ENCODE measurements at regions not wholly inside any gene's neighbourhood (a gene's known extent, or its start where the extent isn't known, plus 50 kb on each side); places are given as distances from the start of the nearest gene placed in this dataset.

DNA sequence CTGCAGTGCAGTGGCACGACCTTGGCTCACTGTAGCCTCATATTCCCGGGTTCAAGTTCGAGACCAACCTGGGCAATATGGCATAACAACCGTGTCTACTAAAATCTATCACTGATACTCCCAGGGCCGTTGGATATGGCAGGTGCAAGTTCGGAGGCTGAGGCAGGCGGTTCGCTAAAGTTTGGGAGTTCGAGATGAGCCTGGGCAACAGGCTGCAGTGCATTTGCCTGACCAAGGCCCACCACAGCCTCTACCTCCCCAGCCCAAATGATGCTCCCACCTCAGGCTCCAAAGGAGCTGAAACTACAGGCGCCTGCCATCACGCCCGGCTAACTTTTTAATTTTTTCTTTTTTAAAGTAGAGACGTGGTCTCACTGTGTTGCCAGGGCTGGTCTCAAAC is 177.1 kb upstream of the ALG10B start:
- no peak for DNase-seq (ENCODE audit: low read depth)

DNA sequence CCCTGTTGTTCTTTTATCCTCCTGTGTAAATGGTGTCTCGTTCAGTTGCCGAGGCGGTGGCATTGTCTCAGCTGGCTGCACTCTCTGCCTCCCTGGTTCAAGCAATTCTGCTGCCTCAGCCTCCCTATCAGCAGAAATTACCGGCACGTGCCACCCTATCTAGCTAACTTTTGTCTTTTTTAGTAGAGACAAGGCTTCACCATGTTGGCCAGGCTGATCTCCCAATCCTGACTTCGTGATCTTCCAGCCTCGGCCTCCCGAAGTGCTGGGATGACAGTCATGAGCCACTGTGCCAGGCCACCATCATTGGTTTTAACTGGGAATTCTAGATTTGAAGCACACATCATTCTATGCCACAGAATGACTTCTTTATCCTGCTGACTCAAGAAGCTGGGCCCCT is 175.3 kb upstream of the ALG10B start:
- no peak for DNase-seq (ENCODE audit: low read depth)

DNA sequence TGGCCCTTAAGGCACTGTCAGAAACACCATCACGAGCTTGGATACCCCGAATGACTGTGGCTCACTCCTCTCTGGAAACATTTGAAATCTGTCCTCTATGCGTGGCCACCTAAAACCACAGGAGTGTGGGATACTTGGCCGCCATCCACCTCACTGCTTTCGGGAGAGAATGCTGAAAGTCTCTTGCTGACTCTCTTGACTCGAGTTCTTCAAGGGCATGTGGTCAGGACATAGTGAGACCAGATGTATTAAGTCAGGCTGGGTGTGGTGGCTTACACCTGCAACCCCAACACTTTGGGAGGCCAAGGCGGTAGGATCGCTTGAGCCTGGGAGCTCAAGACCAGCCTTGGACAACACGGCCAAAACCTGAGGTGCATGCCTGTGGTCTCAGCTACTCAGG is 174.7 kb upstream of the ALG10B start:
- DNase-seq (ENCODE audit: low read depth) = no peak

DNA sequence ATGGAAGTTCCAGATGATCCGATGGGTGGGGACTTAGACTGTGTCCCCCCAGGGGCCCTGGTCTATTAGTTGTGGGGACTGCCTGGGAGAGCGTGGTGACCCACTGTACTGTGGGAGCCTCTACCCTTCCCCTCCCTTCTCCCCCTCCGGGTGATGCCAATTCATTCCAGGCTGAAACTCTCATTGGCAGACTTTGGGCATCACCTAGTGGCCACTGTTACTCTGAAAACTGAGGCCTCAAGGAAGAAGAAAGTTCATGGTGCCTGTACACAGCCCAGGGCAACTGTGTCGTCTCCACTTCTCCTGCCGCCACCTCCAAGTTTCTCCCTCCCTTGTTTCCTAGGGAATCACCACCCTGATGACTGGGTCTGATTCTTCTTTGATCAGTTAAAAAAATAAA is 173.6 kb upstream of the ALG10B start:
- no peak for DNase-seq (ENCODE audit: low read depth)

DNA sequence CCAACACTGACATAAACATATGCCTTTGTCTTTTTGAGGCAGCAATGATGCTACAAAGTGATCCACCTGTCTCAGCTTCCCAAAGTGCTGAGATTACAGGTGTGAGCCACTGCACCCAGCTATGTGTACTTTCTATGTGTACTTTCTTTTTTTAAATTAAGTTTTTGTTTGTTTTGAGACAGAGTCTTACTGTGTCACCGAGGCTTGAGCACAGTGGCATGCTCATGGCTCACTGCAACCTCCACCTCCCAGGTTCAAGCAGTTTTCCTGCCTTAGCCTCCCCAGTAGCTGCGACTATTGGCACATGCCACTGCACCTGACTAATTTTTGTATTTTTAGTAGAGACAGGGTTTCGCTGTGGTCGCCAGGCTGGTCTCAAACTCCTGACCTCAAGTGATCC is 172.5 kb upstream of the ALG10B start:
- no peak for DNase-seq (ENCODE audit: low read depth)

DNA sequence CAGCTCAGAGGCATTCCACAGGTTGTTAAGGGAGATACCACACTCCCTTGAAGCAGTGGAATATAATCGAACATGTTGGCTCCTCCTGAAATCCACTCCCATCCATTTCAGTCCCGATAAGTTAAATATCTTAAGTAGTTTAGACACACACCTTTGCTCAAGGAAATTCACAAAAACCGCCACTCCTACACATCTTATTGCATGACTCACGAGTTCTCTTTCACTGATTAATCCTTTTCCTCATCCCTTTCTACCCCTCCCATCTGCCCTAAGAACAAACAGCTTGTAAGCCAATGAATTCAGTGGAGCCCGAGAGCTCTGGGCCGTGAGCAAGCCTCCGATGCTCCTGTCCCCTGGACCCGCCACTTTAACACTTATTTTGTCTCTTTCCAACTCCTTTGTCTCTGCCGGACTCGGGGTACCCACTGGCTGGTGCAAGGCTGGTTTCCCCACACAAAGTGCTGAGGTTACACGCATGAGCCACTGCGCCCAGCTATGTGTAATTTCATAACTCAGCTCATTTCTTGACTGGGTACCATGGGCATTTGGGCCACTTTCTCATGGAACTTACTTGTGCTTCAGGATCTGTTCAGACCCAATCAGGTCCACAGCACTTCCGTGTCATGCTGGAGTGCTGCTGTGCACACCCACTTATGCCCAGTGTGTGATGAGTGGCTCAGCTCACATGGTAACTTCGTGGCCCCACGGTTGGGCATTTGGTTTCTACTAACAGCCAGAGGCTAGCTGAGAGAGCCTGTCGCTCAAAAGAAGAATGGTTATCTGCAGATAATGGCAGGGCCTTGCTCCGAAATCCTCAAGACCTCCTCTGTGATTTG is 171.8 kb upstream of the ALG10B start:
- no peak for DNase-seq (ENCODE audit: low read depth)

DNA sequence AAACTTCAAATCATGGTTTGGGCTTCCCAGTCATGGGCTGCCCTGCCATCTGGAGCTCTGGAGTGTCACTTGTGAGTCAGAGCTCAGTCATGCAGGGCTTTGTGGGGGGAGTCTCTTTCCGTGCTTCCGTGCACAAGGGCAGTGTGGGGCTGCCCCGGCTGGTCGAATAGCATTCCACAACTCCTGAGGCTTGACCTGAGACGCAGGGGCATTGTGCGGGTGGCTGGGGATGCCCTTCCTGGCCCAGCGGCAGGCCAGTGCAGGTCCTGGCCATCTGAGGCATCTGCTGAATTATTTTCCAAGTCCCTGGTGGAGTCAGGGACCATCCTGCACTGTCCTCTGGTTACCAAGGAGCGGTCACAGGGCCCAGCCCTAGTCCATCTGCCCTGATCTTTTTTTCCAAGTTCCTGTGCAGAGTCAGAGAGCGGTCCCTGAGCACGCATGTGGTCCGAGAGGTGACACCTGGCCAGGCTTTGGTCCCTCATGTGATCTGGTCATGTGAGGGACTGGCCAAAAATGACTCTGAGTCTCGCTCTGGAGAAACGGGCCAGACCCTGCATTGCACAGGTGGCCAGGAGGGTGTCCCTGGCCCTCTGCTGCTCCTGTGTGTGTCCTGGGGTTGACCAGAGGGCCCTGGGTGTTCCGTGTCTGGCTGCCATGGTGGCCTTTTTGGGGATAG is 167.0 kb upstream of the ALG10B start:
- DNase-seq (ENCODE audit: low read depth) = no peak

DNA sequence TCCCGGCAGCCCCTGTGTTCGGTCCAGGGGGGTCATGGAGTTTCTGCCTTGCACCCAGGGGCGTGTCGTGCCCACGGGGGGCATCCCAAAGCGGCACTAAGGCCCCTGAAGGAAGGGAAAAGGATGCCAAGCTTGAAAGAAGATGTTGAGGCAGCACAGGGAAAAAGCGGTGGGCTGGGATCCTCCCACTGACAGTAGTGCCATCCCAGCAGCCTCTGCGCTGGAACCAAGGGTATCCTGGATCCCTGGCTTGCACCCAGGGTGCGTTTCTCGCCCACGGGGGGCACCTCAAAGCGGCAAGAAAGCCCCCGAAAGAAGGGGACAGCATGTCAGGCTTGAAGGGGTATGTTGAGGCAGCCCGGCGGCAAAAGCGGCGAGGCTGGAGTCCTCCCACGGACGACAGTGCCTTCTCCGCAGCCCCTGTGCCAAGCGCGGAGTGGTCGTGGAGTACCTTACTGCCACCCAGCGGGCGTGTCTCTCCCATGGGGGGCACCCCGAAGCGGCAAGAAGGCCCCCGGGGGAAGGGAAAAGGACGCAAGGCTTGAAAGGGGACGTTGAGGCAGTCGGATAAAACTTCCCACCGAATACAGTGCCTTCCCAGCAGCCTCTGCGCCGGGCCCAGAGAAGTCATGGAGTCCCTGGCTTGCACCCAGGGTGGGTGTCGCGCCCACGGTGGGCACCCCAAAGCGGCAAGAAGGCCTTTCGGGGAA is 164.4 kb upstream of the ALG10B start:
- DNase-seq (ENCODE audit: low read depth) = no peak

DNA sequence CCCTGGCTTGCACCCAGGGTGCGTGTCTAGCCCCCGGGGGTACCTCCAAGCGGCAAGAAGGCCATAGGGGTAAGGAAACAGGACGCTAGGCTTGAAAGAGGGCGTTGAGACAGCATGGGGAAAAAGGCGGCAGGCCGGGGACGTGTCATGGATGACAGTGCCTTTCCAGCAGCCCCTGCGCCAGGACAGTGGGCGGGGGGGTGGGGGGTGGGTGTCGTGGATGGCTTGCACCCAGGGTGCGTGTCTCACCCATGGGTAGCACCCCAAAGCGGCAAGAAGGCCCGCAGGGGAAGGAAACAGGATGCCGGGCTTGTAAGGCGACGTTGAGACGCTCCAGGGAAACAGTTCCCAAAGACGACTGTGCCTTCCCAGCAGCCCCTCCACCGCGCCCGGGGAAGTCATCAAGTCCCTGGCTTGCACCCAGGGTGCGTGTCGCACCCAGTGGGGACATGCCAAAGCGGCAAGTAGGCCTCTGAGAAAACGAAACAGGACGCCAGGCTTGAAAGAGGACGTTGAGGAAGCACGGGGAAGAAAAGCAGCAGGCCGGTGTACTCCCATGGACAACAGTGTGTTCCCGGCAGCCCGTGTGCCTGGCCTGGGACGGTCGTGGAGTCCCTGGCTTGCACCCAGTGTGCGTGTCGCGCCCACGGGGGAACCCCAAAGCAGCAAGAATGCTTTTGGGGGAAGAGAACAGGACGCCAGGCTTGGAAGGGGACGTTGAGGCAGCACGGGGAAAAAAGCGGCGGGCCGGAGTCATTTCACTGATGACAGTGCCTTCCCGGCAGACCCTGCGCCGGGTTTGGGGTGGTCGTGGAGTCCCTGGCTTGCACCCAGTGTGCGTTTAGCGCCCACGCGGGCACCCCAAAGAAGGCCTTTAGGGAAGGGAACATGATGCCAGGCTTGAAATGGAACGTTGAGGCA is 163.5 kb upstream of the ALG10B start:
- DNase-seq (ENCODE audit: low read depth) = no peak

DNA sequence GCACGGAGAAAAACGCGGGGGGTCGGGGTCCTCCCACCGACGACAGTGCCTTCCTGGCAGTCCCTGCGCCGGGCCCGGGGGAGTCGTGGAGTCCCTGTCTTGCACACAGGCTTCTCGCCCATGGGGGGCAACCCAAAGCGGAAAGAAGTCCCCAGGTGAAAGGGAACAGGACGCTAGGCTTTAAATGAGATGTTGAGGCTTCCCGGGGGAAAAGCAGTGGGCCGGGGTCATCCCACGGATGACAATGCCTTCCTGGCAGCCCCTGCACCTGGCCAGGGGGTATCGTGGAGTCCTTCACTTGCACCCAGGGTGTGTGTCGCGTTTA is 162.9 kb upstream of the ALG10B start:
- no peak for DNase-seq (ENCODE audit: low read depth)

DNA sequence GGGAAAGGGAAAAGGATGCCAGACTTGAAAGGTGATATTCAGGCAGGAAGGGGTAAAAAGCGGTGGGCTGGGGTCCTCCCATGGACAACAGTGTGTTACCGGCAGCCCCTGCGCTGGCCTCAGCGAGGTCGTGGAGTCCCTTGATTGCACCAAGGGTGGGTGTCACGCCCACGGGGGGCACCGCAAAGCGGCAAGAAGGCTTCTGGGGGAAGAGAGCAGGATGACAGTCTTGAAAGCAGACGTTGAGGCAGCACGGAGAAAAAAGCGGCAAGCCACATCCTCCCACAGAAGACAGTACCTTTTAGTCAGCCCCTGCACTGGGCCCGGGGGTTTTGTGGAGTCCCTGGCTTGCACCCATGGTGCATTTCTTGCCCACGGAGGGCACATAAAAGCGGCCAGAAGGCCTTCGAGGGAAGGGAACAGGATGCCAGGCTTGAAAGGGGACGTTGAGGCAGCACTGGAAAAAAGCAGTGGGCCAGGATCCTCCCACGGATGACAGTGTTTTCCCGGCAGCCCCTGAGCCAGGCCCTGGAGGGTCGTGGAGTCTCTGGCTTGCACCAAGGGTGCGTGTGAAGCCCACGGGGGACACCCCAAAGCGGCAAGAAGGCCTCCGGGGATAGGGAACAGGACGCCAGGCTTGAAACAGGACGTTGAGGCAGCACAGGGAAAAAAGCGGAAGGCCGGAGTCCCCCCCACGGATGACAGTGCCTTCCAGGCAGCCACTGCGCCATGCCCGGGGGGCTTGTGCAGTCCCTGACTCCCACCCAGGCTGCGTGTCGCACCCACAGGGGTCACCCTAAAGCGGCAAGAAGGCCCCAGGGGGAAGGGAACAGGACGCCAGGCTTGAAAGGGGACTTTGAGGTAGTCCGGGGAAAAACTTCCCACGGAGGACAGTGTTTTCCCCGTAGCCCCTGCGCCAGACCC is 162.2 kb upstream of the ALG10B start:
- no peak for DNase-seq (ENCODE audit: low read depth)

DNA sequence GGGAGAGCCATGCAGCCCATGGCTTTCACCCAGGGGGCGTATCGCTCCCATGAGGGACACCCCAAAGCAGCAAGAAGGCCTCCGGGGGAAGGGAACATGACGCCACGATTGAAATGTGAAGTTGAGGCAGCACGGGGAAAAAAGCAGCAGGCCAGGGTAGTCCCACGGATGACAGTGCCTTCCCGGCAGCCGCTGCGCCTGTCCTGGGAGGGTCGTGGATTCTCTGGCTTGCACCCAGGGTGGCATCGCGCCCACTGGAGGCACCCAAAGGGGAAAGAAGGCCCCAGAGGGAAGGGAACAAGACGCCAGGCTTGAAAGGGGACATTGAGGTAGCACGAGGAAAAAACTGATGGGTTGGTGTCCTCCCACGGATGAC is 161.6 kb upstream of the ALG10B start:
- DNase-seq (ENCODE audit: low read depth) = no peak

DNA sequence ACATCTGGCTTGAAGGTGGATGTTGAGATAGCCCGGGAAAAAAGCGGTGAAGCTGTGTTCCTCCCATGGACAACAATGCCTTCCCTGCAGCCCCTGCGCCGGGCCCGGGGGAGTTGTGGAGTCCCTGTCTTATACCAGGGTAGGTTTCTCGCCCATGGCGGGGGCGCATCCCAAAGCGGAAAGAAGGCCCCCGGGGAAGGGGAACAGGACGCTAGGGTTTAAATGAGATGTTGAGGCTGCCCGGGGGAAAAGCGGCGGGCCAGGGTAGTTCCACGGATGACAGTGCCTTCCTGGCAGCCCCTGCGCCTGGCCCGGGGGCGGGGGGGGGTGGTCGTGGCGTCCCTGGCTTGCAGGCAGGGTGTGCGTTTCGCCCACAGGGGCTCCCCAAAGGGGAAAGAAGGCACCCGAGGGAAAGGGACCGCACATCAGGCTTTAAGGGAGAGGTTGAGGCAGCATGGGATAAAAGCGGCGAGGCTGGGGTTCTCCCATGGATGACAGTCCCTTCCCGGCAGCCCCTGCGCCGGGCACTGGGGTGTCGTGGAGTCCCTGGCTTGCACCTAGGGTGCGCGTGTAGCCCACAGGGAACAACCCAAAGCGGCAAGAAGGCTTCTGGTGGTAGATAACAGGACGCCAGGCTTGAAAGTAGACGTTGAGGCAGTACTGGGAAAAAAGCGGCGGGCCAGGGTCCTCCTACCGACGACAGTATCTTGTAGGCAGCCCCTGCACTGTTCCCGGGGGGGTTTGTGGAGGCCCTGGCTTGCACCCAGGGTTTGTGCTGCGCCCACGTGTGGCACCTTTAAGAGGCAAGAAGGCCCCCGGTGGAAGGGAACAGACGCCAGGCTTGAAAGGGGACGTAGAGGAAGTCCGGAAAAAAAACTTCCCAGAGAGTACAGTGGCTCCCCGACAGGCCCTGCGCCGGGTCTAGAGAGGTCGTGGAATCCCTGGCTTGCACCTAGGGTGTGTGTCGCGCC is 160.8 kb upstream of the ALG10B start:
- DNase-seq (ENCODE audit: low read depth) = no peak

DNA sequence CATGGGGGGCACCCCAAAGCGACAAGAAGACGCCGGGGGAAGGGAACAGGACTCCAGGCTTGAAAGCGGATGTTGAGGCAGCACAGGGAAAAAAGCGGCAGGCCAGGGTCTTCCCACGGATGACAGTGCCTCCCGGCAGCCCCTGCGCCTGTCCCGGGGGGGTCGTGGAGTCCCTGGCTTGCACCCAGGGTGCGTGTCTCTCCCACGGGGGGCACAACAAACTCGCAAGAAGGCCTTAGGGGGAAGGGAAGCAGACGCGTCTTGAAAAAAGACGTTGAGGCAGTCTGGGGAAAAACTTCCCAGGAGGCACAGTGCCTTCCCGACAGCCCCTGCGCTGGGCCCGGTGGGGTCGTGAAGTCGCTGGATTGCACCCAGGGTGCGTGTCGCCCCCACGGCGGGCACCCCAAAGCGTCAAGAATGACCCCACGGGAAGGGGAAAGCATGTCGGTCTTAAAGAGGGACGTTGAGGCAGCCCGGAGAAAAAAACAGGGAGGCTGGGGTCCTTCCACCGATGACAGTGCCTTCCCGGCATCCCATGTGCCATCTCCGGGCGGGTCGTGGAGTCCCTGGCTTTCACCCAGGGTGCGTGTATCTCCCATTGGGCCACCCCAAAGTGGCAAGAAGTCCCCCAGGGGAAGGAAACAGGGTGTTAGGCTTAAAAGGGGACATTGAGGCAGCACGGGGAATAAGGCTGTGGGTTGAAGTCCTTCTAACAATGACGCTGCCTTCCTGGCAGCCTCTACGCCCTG is 159.9 kb upstream of the ALG10B start:
- DNase-seq (ENCODE audit: low read depth) = no peak

DNA sequence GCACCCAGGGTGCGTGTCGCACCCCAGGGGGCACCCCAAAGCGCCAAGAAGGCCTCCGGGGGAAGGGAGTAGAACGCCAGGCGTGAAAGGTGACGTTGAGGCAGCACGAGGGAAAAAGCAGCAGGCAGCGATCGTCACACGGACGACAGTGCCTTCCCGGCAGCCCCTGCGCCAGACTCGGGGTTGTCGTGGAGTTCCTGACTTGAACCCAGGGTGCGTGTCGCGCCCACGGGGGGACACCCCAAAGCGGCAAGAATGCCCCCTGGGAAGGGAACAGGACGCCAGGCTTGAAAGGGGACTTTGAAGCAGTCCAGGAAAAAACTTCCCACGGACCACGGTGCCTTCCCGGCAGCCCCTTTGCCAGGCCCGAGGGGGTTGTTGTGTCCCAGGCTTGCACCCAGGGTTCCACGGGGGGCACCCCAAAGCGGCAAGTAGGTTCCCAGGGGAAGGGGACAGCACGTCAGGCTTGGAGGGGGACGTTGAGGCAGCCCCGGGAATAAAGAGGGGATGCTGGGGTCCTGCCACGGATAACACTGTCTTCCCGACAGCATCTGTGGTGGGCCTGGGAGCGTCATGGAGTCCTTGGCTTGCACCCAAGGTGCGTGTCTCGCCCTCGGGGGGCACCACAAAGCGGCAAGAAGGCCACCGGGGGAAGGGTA is 159.2 kb upstream of the ALG10B start:
- no peak for DNase-seq (ENCODE audit: low read depth)

DNA sequence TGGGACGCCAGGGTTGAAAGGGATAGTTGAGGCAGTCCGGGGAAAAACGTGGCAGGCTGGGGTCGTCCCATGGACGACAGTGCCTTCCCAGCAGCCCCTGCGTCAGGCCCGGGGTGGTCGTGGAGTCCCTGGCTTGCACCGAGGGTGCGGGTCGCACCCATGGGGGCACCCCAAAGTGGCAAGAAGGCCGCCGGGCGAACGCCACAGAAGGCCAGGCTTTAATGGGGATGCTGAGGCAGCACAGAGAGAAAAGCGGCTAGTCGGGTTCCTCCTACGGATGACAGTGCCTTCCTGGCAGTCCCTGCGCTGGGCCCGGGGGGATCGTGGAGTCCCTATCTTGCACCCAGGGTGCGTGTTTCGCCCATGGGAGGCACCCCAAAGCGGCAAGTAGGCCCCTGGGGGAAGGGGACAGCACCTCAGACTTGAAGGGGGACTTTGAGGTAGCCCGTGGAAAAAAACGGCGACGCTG is 158.6 kb upstream of the ALG10B start:
- DNase-seq (ENCODE audit: low read depth) = no peak

DNA sequence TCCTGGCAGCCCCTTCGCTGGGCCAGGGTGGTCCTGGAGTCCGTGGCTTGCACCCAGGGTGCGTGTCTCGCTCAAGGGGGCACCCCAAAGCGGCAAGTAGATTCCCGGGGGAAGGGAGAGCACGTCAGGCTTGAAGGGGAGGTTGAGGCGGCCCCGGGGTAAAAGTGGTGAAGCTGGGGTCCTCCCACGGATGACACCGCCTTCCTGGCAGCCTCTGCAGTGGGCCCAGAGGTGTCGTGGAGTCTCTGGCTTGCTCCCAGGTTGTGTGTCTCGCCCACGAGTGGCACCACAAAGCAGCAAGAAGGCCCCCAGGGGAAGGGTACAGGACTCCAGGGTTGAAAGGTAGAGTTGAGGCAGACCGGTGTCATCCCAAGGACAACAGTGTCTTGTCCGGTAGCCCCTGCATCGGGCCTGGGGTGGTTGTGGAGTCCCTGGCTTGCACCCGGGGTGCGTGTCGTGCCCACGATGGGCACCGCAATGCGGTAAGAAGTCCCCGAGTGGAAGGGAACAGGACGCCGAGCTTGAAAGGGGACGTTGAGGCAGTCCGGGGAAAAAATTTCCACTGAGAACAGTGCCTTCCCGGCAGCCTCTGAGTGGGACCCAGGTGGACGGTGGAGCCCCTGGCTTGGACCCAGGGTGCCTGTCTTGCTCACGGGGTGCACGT is 158.0 kb upstream of the ALG10B start:
- DNase-seq (ENCODE audit: low read depth) = no peak

DNA sequence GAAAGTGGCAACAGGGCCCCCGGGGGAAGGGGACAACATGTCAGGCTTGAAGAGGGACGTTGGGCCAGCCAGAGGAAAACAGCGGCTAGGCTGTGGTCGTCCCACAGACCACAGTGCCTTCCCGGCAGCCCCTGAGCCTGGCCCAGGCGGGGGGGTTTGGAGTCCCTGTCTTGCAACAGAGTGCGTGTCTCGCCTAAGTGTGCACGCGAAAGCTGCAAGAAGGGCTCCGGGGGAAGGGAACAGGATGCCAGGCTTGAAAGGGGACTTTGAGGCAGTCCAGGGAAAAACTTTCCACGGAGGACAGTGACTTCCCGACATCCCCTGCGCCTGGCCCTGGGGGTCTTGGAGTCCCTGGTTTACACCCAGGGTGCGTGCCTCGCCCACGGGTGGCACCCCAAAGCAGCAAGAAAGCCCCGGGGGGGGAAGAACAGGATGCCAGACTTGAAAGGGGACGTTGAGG is 157.5 kb upstream of the ALG10B start:
- no peak for DNase-seq (ENCODE audit: low read depth)
